IPS-18a (cell line): ENCODE measurements at regions not wholly inside any gene's neighbourhood (a gene's known extent, or its start where the extent isn't known, plus 50 kb on each side); places are given as distances from the start of the nearest gene placed in this dataset.
"Not testable (repeated sequence)": the region's sequence is repeated elsewhere in the genome, so short reads cannot be mapped to it uniquely, and the experiment has no call there.

ENCODE experiments used
- H3K27ac ChIP-seq: one replicate; pipeline ENCODE4 v1.5.1; 2013; ENCODE audit warnings: low read length
- H3K27me3 ChIP-seq: one replicate; pipeline ENCODE4 v1.6.1; 2013; ENCODE audit warnings: mild to moderate bottlenecking, low read length; ENCODE audit not compliant: control insufficient read depth, insufficient read depth
- H3K36me3 ChIP-seq: one replicate; pipeline ENCODE4 v1.6.1; 2013; ENCODE audit warnings: low read depth, low read length; ENCODE audit not compliant: control insufficient read depth
- H3K4me1 ChIP-seq: one replicate; pipeline ENCODE4 v1.6.1; 2013; ENCODE audit warnings: low read depth, low read length; ENCODE audit not compliant: control insufficient read depth
- H3K4me3 ChIP-seq: one replicate; pipeline ENCODE4 v1.5.1; 2013; ENCODE audit warnings: low read length
- H3K9ac ChIP-seq: one replicate; pipeline ENCODE4 v1.6.1; 2013; ENCODE audit warnings: mild to moderate bottlenecking, low read length, moderate library complexity
- H3K9me3 ChIP-seq: one replicate; pipeline ENCODE4 v1.6.1; 2013; ENCODE audit warnings: low read depth, low read length; ENCODE audit not compliant: control insufficient read depth

DNA sequence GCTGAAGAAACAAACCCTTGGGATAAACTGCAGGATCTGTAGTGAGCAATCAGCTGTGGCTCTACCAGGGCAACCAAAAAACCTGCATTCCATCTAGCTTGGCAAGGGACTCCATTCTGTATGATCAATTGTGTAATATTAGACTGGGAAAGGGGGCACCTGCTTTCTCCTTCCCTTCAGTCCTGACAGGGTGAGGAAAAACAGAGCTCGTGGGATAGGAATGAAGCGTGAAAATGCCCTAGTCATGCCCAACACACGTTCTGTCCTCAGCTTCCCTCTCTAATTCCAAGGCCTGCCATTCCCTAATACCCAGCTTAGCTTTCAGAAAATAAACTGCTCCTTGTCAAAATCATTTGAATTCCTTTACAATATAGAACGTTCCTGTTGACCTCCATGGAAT, 442.3 kb downstream of the PLPP3 start:
- Histone ChIP-seq H3K27me3 (no peaks in the 10 kb centered on the region), H3K27ac (no peak overlapping the region), H3K36me3 (no peaks in the 10 kb centered on the region), H3K9me3 (no peaks in the 10 kb centered on the region), H3K4me1 (no peaks in the 10 kb centered on the region), H3K9ac (no peak overlapping the region), H3K4me3 (no peak overlapping the region)

DNA sequence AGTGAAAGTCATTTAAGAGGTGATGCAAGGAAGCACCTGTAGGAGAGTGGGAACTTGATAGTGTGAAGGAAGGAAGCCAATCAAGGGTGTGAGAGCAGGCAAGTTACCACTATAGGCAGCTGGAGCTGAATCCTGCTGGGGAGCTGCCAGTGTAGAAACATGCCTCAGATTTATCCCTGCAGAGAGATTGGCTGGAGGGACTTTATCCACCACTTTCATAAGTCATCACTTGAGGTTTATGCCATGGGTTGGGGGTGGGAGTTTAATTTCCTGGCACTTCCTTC, 443.6 kb downstream of the PLPP3 start:
- Histone ChIP-seq H3K4me1 (no peaks in the 10 kb centered on the region), H3K4me3 (no peak overlapping the region), H3K9ac (no peak overlapping the region), H3K9me3 (no peaks in the 10 kb centered on the region), H3K27me3 (no peaks in the 10 kb centered on the region), H3K36me3 (no peaks in the 10 kb centered on the region), H3K27ac (no peak overlapping the region)

GRCh38 chr1:56135069-56135863, 444.1 kb downstream of the PLPP3 start:
- H3K36me3 ChIP-seq, result no peaks in the 10 kb centered on the region
- no peaks in the 10 kb centered on the region for H3K4me1 ChIP-seq
- no peaks in the 10 kb centered on the region for H3K27me3 ChIP-seq
- no peak overlapping the region for H3K27ac ChIP-seq
- no peaks in the 10 kb centered on the region for H3K9me3 ChIP-seq
- no peak overlapping the region for H3K4me3 ChIP-seq
- H3K9ac ChIP-seq, result no peak overlapping the region

- H3K4me3 ChIP-seq, result no peak overlapping the region
- H3K4me1 ChIP-seq, result no peaks in the 10 kb centered on the region
- no peaks in the 10 kb centered on the region for H3K36me3 ChIP-seq
- H3K27me3 ChIP-seq, result no peaks in the 10 kb centered on the region
- no peak overlapping the region for H3K9ac ChIP-seq
- no peak overlapping the region for H3K27ac ChIP-seq
- no peaks in the 10 kb centered on the region for H3K9me3 ChIP-seq
Observed at GRCh38 chr1:56133522-56134472, 445.6 kb downstream of the PLPP3 start.

GRCh38 chr1:56132520-56132919, 446.8 kb downstream of the PLPP3 start:
- Histone ChIP-seq H3K27me3 (no peaks in the 10 kb centered on the region), H3K4me1 (no peaks in the 10 kb centered on the region), H3K36me3 (no peaks in the 10 kb centered on the region), H3K27ac (no peak overlapping the region), H3K9ac (no peak overlapping the region), H3K9me3 (no peaks in the 10 kb centered on the region), H3K4me3 (no peak overlapping the region)

GRCh38 chr1:56129837-56130236, 449.5 kb downstream of the PLPP3 start:
- Histone ChIP-seq H3K27ac (no peak overlapping the region), H3K9ac (no peak overlapping the region), H3K9me3 (no peaks in the 10 kb centered on the region), H3K4me1 (no peaks in the 10 kb centered on the region), H3K27me3 (no peaks in the 10 kb centered on the region), H3K36me3 (no peaks in the 10 kb centered on the region), H3K4me3 (no peak overlapping the region)

DNA sequence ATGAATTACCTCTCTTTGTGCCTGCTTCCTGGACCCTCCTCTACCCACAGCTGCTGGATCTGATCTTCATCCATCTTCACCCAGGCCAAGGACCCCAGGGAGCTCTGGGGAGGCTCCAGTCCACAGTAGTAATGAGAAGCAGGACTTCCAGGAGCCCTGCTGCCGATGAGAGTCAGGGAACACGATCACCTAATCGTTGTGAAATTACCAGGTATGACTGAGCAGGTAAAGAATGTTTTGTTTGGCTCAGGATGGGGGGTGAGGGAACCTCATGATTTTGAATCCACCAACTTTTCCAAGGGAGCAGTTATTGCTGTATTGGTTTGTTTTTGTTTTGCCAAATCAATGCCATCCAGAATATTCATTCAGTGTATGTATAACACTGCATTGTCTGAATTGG, 454.0 kb downstream of the PLPP3 start:
- Histone ChIP-seq H3K9me3 (no peaks in the 10 kb centered on the region), H3K27me3 (no peaks in the 10 kb centered on the region), H3K4me3 (no peak overlapping the region), H3K9ac (no peak overlapping the region), H3K36me3 (no peaks in the 10 kb centered on the region), H3K27ac (no peak overlapping the region), H3K4me1 (no peaks in the 10 kb centered on the region)

- Histone ChIP-seq H3K27ac (no peak overlapping the region), H3K4me1 (no peaks in the 10 kb centered on the region), H3K27me3 (no peaks in the 10 kb centered on the region), H3K36me3 (no peaks in the 10 kb centered on the region), H3K9ac (no peak overlapping the region), H3K9me3 (no peaks in the 10 kb centered on the region), H3K4me3 (no peak overlapping the region)
Observed at GRCh38 chr1:56123826-56124225, 455.5 kb downstream of the PLPP3 start.

DNA sequence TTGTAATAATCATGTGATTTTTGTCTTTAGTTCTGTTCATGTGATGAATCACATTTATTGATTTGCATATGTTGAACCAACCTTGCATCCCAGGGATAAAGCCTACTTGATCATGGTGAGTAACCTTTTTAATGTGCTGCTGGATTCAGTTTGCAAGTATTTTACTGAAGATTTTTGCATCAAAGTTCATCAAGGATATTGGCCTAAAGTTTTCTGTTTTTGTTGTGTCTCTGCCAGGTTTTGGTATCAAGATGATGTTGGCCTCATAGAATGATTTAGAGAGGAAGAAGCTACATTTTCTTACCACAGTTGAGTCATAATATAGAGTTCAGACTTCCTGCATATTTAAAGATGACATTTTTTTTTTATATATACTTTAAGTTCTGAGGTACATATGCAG, 455.9 kb downstream of the PLPP3 start:
- Histone ChIP-seq H3K9me3 (no peaks in the 10 kb centered on the region), H3K4me3 (no peak overlapping the region), H3K9ac (no peak overlapping the region), H3K4me1 (no peaks in the 10 kb centered on the region), H3K27me3 (no peaks in the 10 kb centered on the region), H3K27ac (no peak overlapping the region), H3K36me3 (no peaks in the 10 kb centered on the region)

- H3K27me3 ChIP-seq, result no peaks in the 10 kb centered on the region
- no peak overlapping the region for H3K27ac ChIP-seq
- H3K9ac ChIP-seq, result no peak overlapping the region
- no peak overlapping the region for H3K4me3 ChIP-seq
- H3K36me3 ChIP-seq, result no peaks in the 10 kb centered on the region
- H3K9me3 ChIP-seq, result no peaks in the 10 kb centered on the region
- H3K4me1 ChIP-seq, result no peaks in the 10 kb centered on the region
Observed at GRCh38 chr1:56120021-56120420, 459.3 kb downstream of the PLPP3 start.

DNA sequence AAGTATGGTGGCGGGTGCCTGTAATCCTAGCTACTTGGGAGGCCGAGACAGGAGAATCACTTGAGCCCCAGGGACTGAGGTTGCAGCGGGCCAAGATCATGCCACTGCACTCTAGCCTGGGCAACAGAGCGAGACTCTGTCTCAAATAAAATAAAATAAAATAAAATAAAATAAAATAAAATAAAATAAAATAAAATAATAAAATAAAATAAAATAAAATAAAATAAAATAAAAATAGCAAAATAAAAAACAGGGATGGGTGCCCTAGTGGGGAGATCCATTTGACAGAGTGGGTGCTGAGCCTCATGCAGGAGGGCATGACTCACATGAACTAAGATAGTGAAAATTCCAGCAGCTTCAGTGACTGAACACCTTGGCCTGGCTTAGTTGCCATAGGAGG, 460.7 kb downstream of the PLPP3 start:
- H3K27ac ChIP-seq, H3K4me3 ChIP-seq, H3K36me3 ChIP-seq, H3K4me1 ChIP-seq, H3K9me3 ChIP-seq, H3K9ac ChIP-seq, H3K27me3 ChIP-seq: not testable (repeated sequence)

DNA sequence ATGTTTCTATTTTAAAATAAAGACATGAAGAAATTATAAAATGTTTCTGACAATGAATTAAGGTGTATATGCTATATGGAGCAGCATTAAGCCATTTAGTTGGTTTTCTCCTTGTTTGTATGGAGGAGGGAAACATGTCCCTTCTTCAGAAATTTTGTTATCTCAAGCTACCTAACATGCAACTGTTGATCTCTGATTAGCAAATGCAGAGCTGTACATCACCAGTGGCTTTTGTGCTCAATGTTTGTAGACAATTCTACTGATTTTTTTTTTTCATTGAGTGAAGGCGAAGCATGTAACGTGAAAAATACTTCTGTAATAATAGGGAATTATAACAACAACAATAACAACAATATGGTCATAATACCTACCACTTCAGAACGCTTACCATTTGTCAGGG, 463.7 kb downstream of the PLPP3 start:
- no peak overlapping the region for H3K27ac ChIP-seq
- no peaks in the 10 kb centered on the region for H3K4me1 ChIP-seq
- no peaks in the 10 kb centered on the region for H3K36me3 ChIP-seq
- no peaks in the 10 kb centered on the region for H3K27me3 ChIP-seq
- no peak overlapping the region for H3K4me3 ChIP-seq
- H3K9ac ChIP-seq, result no peak overlapping the region
- H3K9me3 ChIP-seq, result peaks cover 9% of the 10 kb centered on the region
